ENCODE measurements at regions not wholly inside any gene's neighbourhood (a gene's known extent, or its start where the extent isn't known, plus 50 kb on each side); places are given as distances from the start of the nearest gene placed in this dataset.

DNA sequence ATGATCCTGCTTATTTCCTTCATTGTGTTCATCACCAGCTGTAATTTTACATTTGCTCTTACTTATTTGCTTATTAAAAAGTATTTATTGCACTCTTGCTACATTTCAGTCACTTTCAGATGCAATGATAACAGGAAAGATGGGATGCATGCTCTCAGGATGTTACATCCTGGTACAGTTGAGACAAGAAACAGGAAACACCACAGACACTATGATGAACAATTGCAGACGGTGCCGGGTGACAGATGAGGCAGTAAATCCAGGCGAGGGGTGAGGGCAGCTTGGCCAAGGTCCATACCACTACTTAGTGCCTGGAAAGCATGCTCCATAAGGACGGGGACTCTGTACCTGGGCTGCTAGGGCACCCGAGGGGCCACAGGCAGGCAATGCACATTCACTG is 156.6 kb upstream of the RAB4A start:
- H3K27ac Mint-ChIP-seq = no peak overlapping the region
- ATAC-seq (replicated peaks) (no peak), DNase-seq (no peak)
- H3K4me1 Mint-ChIP-seq (ENCODE audit: low read depth in 2 of 2) = peaks cover 0 to 7% of the 10 kb centered on the region in 2 donors
- H3K4me3 Mint-ChIP-seq = no peak overlapping the region
- H3K27me3 Mint-ChIP-seq = no peaks in the 10 kb centered on the region
- peaks cover 6% of the 10 kb centered on the region for H3K36me3 Mint-ChIP-seq (ENCODE audit: insufficient read depth)
- H3K9me3 Mint-ChIP-seq = no peaks in the 10 kb centered on the region

DNA sequence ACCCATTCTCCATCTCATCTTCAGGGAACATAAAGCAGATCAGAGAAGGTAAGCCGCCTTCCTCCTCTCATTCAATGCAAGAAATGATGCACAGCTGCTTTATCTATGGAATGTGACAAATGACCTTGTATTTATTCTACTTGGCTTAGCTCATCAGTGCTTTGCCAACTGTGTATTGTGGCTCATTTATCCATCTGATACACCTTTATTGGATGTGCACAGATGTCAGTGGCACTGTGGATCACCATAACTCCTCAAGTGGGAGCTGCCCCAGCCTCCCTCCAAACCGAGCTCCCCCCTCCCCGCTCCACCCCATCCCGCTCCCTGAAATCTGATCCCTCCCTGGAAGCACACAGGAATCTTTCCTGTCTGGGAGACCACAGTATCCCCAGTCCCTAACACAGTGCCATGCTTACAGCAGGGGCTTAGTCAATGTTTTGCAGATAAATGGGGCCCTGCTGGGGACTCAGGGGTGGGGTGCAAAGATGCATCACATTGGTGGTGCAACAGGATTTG is 156.0 kb upstream of the RAB4A start:
- DNase-seq (no peak), ATAC-seq (replicated peaks) (no peak)
- no peaks in the 10 kb centered on the region for H3K27me3 Mint-ChIP-seq
- peaks cover 0 to 1% of the 10 kb centered on the region in 2 donors for H3K9me3 Mint-ChIP-seq
- no peak overlapping the region for H3K4me3 Mint-ChIP-seq
- peaks cover 4 to 10% of the 10 kb centered on the region in 2 donors for H3K4me1 Mint-ChIP-seq (ENCODE audit: low read depth in 2 of 2)
- H3K36me3 Mint-ChIP-seq (ENCODE audit: insufficient read depth) = peaks cover 3% of the 10 kb centered on the region
- H3K27ac Mint-ChIP-seq = no peak overlapping the region

DNA sequence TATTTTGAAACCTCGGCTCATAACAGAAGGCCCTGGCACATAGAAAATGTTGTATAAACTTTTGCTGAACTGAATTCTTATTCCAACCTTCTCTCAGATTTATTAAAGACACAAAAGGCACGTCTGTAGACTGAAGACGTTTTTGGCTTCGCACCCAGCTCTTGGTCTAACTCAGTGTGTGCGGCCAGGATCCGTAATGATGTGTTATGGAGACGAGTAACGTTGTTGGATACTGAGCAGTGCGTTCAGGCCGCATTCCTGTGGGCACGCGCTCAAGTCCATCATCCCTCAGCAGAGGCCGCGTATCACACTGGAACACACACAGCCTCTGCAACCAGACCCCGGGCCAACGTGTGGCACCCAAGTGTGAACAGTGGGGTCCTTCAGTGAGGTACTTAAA is 154.8 kb upstream of the RAB4A start:
- ATAC-seq (replicated peaks) (no peak), DNase-seq (no peak)
- Mint-ChIP-seq H3K27ac (no peak overlapping the region), H3K4me3 (no peak overlapping the region), H3K27me3 (no peaks in the 10 kb centered on the region), H3K36me3 (ENCODE audit: insufficient read depth) (peaks cover 3% of the 10 kb centered on the region), H3K4me1 (ENCODE audit: low read depth in 2 of 2) (peaks cover 9 to 12% of the 10 kb centered on the region in 2 donors), H3K9me3 (peaks cover 0 to 1% of the 10 kb centered on the region in 2 donors)

- H3K27ac Mint-ChIP-seq = no peak overlapping the region
- peaks cover 0 to 8% of the 10 kb centered on the region in 2 donors for H3K27me3 Mint-ChIP-seq
- H3K4me3 Mint-ChIP-seq = no peak overlapping the region
- peaks cover 9 to 14% of the 10 kb centered on the region in 2 donors for H3K4me1 Mint-ChIP-seq (ENCODE audit: low read depth in 2 of 2)
- H3K9me3 Mint-ChIP-seq = peaks cover 0 to 1% of the 10 kb centered on the region in 2 donors
- H3K36me3 Mint-ChIP-seq (ENCODE audit: insufficient read depth) = peaks cover 3% of the 10 kb centered on the region
- ATAC-seq (replicated peaks) (no peak), DNase-seq (no peak)
Observed at GRCh38 chr1:229117664-229118300, 153.1 kb upstream of the RAB4A start.

DNA sequence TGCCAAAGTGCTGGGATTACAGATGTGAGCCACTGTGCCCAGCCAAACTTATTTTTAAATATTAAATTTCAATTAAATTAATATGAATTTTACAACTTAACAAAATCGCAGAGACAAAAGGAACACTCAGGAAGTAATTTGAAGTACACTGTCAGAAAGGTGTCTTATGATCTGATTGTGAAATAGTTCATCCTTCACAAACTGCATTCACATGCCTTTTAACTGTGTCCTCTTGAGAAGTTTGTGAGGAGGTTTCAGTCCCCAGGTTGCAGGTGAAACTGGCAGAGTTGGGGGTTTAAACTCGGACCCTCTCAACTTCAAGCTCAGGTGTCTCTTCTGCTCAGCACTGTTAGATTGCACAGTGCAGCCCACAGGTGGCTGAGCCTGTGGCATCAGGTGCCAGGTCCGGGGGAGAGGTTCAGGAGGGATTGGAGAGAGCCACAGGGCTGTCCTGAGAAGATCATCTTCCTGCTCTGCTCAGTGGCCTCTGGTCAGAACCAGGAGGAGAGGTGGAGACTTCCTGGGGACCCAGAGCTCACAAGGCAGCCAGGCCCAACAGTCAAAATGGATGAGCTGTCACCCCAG is 152.3 kb upstream of the RAB4A start:
- H3K9me3 Mint-ChIP-seq = peaks cover 0 to 1% of the 10 kb centered on the region in 2 donors

GRCh38 chr1:229119161-229119560 is 151.8 kb upstream of the RAB4A start:
- H3K27me3 Mint-ChIP-seq = peaks cover 0 to 16% of the 10 kb centered on the region in 2 donors
- H3K4me3 Mint-ChIP-seq = no peak overlapping the region
- no peak overlapping the region for H3K27ac Mint-ChIP-seq
- ATAC-seq (replicated peaks) (no peak), DNase-seq (no peak)
- H3K36me3 Mint-ChIP-seq (ENCODE audit: insufficient read depth) = peaks cover 3% of the 10 kb centered on the region
- H3K4me1 Mint-ChIP-seq (ENCODE audit: low read depth in 2 of 2) = peaks cover 9 to 14% of the 10 kb centered on the region in 2 donors
- peaks cover 0 to 1% of the 10 kb centered on the region in 2 donors for H3K9me3 Mint-ChIP-seq

More for the DNA sequence above, 152.3 kb upstream of the RAB4A start:
- Mint-ChIP-seq H3K27ac (no peak overlapping the region), H3K4me1 (ENCODE audit: low read depth in 2 of 2) (peaks cover 9 to 14% of the 10 kb centered on the region in 2 donors), H3K4me3 (no peak overlapping the region), H3K36me3 (ENCODE audit: insufficient read depth) (peaks cover 3% of the 10 kb centered on the region), H3K27me3 (peaks cover 0 to 16% of the 10 kb centered on the region in 2 donors)
- DNase-seq (no peak), ATAC-seq (replicated peaks) (no peak)

GRCh38 chr1:229119876-229120275 is 151.0 kb upstream of the RAB4A start:
- Mint-ChIP-seq H3K9me3 (peaks cover 0 to 1% of the 10 kb centered on the region in 2 donors), H3K27ac (no peak overlapping the region), H3K4me1 (ENCODE audit: low read depth in 2 of 2) (peaks cover 9 to 14% of the 10 kb centered on the region in 2 donors), H3K27me3 (peaks cover 0 to 16% of the 10 kb centered on the region in 2 donors), H3K36me3 (ENCODE audit: insufficient read depth) (no peaks in the 10 kb centered on the region), H3K4me3 (no peak overlapping the region)
- ATAC-seq (replicated peaks) (no peak), DNase-seq (no peak)

GRCh38 chr1:229121845-229122436 is 149.0 kb upstream of the RAB4A start:
- DNase-seq = no peak
- H3K9me3 Mint-ChIP-seq = peaks cover 0 to 1% of the 10 kb centered on the region in 2 donors
- no peak overlapping the region for H3K27ac Mint-ChIP-seq
- ATAC-seq (replicated peaks) = no peak
- no peaks in the 10 kb centered on the region for H3K36me3 Mint-ChIP-seq (ENCODE audit: insufficient read depth)
- H3K4me1 Mint-ChIP-seq (ENCODE audit: low read depth in 2 of 2) = peaks cover 14 to 17% of the 10 kb centered on the region in 2 donors
- no peak overlapping the region for H3K4me3 Mint-ChIP-seq
- H3K27me3 Mint-ChIP-seq = peaks cover 0 to 16% of the 10 kb centered on the region in 2 donors

- peaks cover 0 to 1% of the 10 kb centered on the region in 2 donors for H3K9me3 Mint-ChIP-seq
- peaks cover 21 to 22% of the 10 kb centered on the region in 2 donors for H3K4me1 Mint-ChIP-seq (ENCODE audit: low read depth in 2 of 2)
- H3K27ac Mint-ChIP-seq = no peak overlapping the region
- H3K4me3 Mint-ChIP-seq = no peak overlapping the region
- peaks cover 0 to 16% of the 10 kb centered on the region in 2 donors for H3K27me3 Mint-ChIP-seq
- no peaks in the 10 kb centered on the region for H3K36me3 Mint-ChIP-seq (ENCODE audit: insufficient read depth)
- DNase-seq (no peak), ATAC-seq (replicated peaks) (no peak)
Observed at GRCh38 chr1:229122606-229123005, 148.3 kb upstream of the RAB4A start.

- Mint-ChIP-seq H3K27ac (no peak overlapping the region), H3K4me1 (ENCODE audit: low read depth in 2 of 2) (peaks cover 24 to 34% of the 10 kb centered on the region in 2 donors), H3K36me3 (ENCODE audit: insufficient read depth) (no peaks in the 10 kb centered on the region), H3K9me3 (peaks cover 0 to 1% of the 10 kb centered on the region in 2 donors), H3K4me3 (no peak overlapping the region), H3K27me3 (peaks cover 0 to 16% of the 10 kb centered on the region in 2 donors)
- DNase-seq (no peak), ATAC-seq (replicated peaks) (no peak)
Observed at GRCh38 chr1:229124116-229124515, 146.8 kb upstream of the RAB4A start.

- no peak overlapping the region for H3K27ac Mint-ChIP-seq
- no peak for DNase-seq
- no peak for ATAC-seq (replicated peaks)
- no peaks in the 10 kb centered on the region for H3K36me3 Mint-ChIP-seq (ENCODE audit: insufficient read depth)
- no peak overlapping the region for H3K4me3 Mint-ChIP-seq
- H3K9me3 Mint-ChIP-seq = no peaks in the 10 kb centered on the region
- H3K4me1 Mint-ChIP-seq (ENCODE audit: low read depth in 2 of 2) = peaks cover 27 to 36% of the 10 kb centered on the region in 2 donors
- H3K27me3 Mint-ChIP-seq = peaks cover 0 to 16% of the 10 kb centered on the region in 2 donors
Observed at GRCh38 chr1:229124520-229125124, 146.3 kb upstream of the RAB4A start.

GRCh38 chr1:229127301-229127700 is 143.6 kb upstream of the RAB4A start:
- Mint-ChIP-seq H3K36me3 (ENCODE audit: insufficient read depth) (no peaks in the 10 kb centered on the region), H3K27me3 (peaks cover 0 to 12% of the 10 kb centered on the region in 2 donors), H3K27ac (no peak overlapping the region), H3K4me3 (peak overlapping the region in 1 of 2 donors; percentile 44), H3K9me3 (no peaks in the 10 kb centered on the region), H3K4me1 (ENCODE audit: low read depth in 2 of 2) (peaks cover 45 to 56% of the 10 kb centered on the region in 2 donors)
- DNase-seq (no peak), ATAC-seq (replicated peaks) (peak; percentile 15)

DNA sequence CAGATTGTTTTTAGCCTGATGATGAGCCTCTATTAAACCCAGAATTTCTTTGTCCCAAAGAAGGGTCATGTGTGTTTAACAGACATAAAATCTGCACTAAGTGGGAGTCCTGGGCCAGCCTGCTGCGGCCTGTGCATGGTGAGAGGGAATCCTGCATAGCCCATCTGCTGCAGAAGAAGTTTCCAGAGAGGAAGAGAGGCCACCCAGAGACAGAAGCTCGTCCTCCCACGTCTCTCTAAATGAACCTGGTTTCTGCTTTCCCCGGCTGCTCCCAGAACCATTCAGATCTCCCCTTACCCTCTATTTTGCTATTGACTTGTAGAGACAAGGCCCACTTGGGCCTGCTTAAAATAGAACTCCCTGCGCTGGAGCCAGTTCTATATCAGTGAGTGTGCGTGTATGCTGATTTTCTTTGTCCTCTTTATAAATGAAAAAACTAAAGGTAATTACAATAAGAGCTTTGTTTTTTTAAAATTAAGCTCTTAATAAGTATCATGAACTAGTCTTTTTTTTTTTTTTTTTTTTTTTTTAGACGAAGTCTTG is 142.8 kb upstream of the RAB4A start:
- H3K27ac Mint-ChIP-seq = no peak overlapping the region
- H3K4me3 Mint-ChIP-seq = no peak overlapping the region
- H3K27me3 Mint-ChIP-seq = peaks cover 0 to 4% of the 10 kb centered on the region in 2 donors
- H3K36me3 Mint-ChIP-seq (ENCODE audit: insufficient read depth) = no peaks in the 10 kb centered on the region
- no peak for DNase-seq
- H3K9me3 Mint-ChIP-seq = no peaks in the 10 kb centered on the region
- H3K4me1 Mint-ChIP-seq (ENCODE audit: low read depth in 2 of 2) = peaks cover 44 to 57% of the 10 kb centered on the region in 2 donors
- ATAC-seq (replicated peaks) = no peak

Data from effector memory CD8-positive, alpha-beta T cell (primary cell).